Gastrocnemius medialis (tissue), 4 donors: ENCODE measurements at regions not wholly inside any gene's neighbourhood (a gene's known extent, or its start where the extent isn't known, plus 50 kb on each side); places are given as distances from the start of the nearest gene placed in this dataset.
"Not testable (repeated sequence)": the region's sequence is repeated elsewhere in the genome, so short reads cannot be mapped to it uniquely, and the experiment has no call there.

Experiments used
- ATAC-seq, 2 donors: fragments of 150-250 bp; one replicate each; pipeline ENCODE4 v1.9.1; 2016
- DNase-seq, 2 donors: peaks; one replicate each; pipeline ENCODE4 v3.0.0-alpha.2; 2019
- H3K27ac ChIP-seq, 4 donors: fragments of 200-600 bp; sonication (generic); 1 replicate in 1 of 4; 2 replicates in 3 of 4; pipeline ENCODE4 v1.5.1; 2016 to 2018; ENCODE audit warnings: mild to moderate bottlenecking in 2 of 4, moderate library complexity in 1 of 4
- H3K27me3 ChIP-seq, 3 donors: fragments of 200-600 bp; sonication (generic) in 2 of 3; 1 replicate in 1 of 3; 2 replicates in 2 of 3; pipeline versions ENCODE4 v1.5.1 to v1.6.0; 2016 to 2019; ENCODE audit warnings: mild to moderate bottlenecking in 1 of 3, moderate library complexity in 1 of 3
- H3K36me3 ChIP-seq, 2 donors: fragments of 200-600 bp; sonication (generic) in 1 of 2; one replicate each; pipeline ENCODE4 v1.5.1; 2017 to 2018
- H3K4me1 ChIP-seq, 2 donors: fragments of 200-600 bp; sonication (generic) in 1 of 2; one replicate each; pipeline ENCODE4 v1.5.1; 2016 to 2017; ENCODE audit warnings: mild to moderate bottlenecking in 2 of 2
- H3K4me3 ChIP-seq, 4 donors: fragments of 200-600 bp; sonication (generic) in 3 of 4; 1 replicate in 1 of 4; 2 replicates in 3 of 4; pipeline ENCODE4 v1.5.1; 2016 to 2019; ENCODE audit warnings: mild to moderate bottlenecking in 2 of 4
- H3K9me3 ChIP-seq, 3 donors: fragments of 200-600 bp; sonication (generic) in 2 of 3; 1 replicate in 1 of 3; 2 replicates in 2 of 3; pipeline ENCODE4 v1.5.1; 2016 to 2019
- POLR2A ChIP-seq, 2 donors: fragments of 450-650 bp; IDR thresholded peaks; one replicate each; pipeline ENCODE4 v1.6.1; 2017; ENCODE audit warnings: antibody characterized with exemption in 2 of 2, mild to moderate bottlenecking in 2 of 2, moderate library complexity in 2 of 2
- in situ Hi-C, 4 donors: fragments of 200-750 bp; cut with MboI; loops; one replicate each; pipeline versions ENCODE4 v1.15.0 to v1.8.0; 2017; ENCODE audit warnings: low sequenced_read_pairs in 4 of 4
- intact Hi-C: fragments of 100-400 bp; cut with DNase I; formaldehyde crosslinking; loops from one replicate; pipeline ENCODE4 v1.15.1; 2023; ENCODE audit warnings: low total_unique reads
- TF ChIP-seq, protein P1 (sequence below), 5 experiments: fragments of 450-650 bp in 3 of 5; fragments of 200-600 bp in 2 of 5; sonication (generic) in 2 of 5; IDR thresholded peaks in 4 of 5; conservative IDR thresholded peaks in 1 of 5; 1 replicate in 4 of 5; 2 replicates in 1 of 5; pipeline ENCODE4 v1.5.1; 2016 to 2019; ENCODE audit warnings: antibody characterized with exemption in 5 of 5, mild to moderate bottlenecking in 3 of 5, moderate library complexity in 3 of 5

DNA sequence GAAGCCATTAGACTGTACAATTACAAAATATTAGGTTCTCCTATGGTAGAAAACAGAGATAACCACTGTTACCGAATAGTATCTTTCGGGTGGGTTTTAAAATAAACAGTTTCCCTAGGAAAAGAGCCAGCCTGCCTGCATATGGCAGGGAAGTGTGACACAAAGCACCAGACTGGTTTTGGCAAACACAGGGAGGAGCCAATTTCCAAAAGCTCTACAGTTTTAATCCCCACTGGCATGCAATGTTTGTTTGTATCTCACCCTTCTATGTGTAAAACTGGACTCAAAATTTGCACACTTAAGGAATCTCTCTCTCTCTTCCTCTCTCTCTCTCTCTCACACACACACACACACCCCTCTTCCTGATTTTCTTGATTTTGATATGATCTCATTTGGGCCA is 261.7 kb downstream of the ETV1 start:
- H3K4me1 ChIP-seq: no peaks in the 10 kb centered on the region
- no peak overlapping the region for H3K27ac ChIP-seq
- no peak overlapping the region for H3K4me3 ChIP-seq
- H3K36me3 ChIP-seq: no peaks in the 10 kb centered on the region
- in situ Hi-C loops: loop anchor here in 1 of 4 donors (25.0 kb wide), 1 partner anchor 440 kb away; no protein-coding TSS in a partner anchor
- ATAC-seq (no peak), DNase-seq (no peak)
- H3K9me3 ChIP-seq: no peaks in the 10 kb centered on the region
- TF ChIP-seq, protein P1, sequence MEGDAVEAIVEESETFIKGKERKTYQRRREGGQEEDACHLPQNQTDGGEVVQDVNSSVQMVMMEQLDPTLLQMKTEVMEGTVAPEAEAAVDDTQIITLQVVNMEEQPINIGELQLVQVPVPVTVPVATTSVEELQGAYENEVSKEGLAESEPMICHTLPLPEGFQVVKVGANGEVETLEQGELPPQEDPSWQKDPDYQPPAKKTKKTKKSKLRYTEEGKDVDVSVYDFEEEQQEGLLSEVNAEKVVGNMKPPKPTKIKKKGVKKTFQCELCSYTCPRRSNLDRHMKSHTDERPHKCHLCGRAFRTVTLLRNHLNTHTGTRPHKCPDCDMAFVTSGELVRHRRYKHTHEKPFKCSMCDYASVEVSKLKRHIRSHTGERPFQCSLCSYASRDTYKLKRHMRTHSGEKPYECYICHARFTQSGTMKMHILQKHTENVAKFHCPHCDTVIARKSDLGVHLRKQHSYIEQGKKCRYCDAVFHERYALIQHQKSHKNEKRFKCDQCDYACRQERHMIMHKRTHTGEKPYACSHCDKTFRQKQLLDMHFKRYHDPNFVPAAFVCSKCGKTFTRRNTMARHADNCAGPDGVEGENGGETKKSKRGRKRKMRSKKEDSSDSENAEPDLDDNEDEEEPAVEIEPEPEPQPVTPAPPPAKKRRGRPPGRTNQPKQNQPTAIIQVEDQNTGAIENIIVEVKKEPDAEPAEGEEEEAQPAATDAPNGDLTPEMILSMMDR (IDR thresholded peaks at IDR 0.05 in 4 of 5, conservative IDR thresholded peaks at IDR 0.05 in 1 of 5): no peak
- no peak for TF ChIP-seq POLR2A (IDR thresholded peaks at IDR 0.05)
- intact Hi-C loops: no loop called here
- no peaks in the 10 kb centered on the region for H3K27me3 ChIP-seq

- DNase-seq, H3K9me3 ChIP-seq, H3K4me3 ChIP-seq, H3K4me1 ChIP-seq, intact Hi-C loops, H3K27ac ChIP-seq, H3K27me3 ChIP-seq, ATAC-seq, H3K36me3 ChIP-seq: not testable (repeated sequence)
- in situ Hi-C loops: loop anchor here in 1 of 4 donors (25.0 kb wide), 1 partner anchor 441 kb away; no protein-coding TSS in a partner anchor
These were observed 261.0 kb downstream of the ETV1 start for GRCh38 chr7:13728430-13728829.

- ATAC-seq: no peak
- TF ChIP-seq POLR2A (IDR thresholded peaks at IDR 0.05): no peak
- TF ChIP-seq, protein P1 (IDR thresholded peaks at IDR 0.05 in 4 of 5, conservative IDR thresholded peaks at IDR 0.05 in 1 of 5): no peak
- intact Hi-C loops (no loop called here), in situ Hi-C loops (loop anchor here in 1 of 4 donors (25.0 kb wide), 1 partner anchor 444 kb away; no protein-coding TSS in a partner anchor)
- H3K9me3 ChIP-seq: no peaks in the 10 kb centered on the region
- H3K27ac ChIP-seq: no peak overlapping the region
- H3K4me1 ChIP-seq: no peaks in the 10 kb centered on the region
- DNase-seq: no peak
- H3K27me3 ChIP-seq: no peaks in the 10 kb centered on the region
- no peaks in the 10 kb centered on the region for H3K36me3 ChIP-seq
- no peak overlapping the region for H3K4me3 ChIP-seq
These were observed 257.8 kb downstream of the ETV1 start for GRCh38 chr7:13731643-13732042.

DNA sequence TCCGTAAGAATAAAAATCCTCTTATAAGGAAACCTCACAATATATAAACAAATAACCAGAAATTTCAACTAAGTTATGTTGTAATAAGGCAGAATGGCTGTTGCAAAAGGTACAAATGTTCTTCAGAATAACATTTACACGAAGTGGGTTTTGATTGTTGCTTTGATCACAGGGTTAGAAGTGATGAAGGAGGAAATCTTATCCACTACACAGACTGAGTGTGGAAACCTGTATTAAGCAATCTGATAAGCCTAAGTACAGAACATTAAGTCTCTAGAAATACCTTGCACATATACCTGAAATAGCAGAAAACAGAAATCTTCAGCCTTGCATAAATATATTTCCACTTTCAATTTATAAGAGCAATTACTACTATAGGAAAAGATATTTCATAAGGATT is 251.9 kb downstream of the ETV1 start:
- Histone ChIP-seq H3K9me3 (no peaks in the 10 kb centered on the region), H3K36me3 (no peaks in the 10 kb centered on the region), H3K4me1 (peaks cover 5 to 6% of the 10 kb centered on the region in 2 donors), H3K27ac (no peak overlapping the region), H3K27me3 (no peaks in the 10 kb centered on the region), H3K4me3 (no peak overlapping the region)
- TF ChIP-seq, protein P1 (IDR thresholded peaks at IDR 0.05 in 4 of 5, conservative IDR thresholded peaks at IDR 0.05 in 1 of 5): no peak
- TF ChIP-seq POLR2A (IDR thresholded peaks at IDR 0.05): no peak
- no peak for ATAC-seq
- intact Hi-C loops: no loop called here
- no peak for DNase-seq
- in situ Hi-C loops: loop anchor here in 1 of 4 donors (25.0 kb wide), 1 partner anchor 450 kb away; no protein-coding TSS in a partner anchor

DNA sequence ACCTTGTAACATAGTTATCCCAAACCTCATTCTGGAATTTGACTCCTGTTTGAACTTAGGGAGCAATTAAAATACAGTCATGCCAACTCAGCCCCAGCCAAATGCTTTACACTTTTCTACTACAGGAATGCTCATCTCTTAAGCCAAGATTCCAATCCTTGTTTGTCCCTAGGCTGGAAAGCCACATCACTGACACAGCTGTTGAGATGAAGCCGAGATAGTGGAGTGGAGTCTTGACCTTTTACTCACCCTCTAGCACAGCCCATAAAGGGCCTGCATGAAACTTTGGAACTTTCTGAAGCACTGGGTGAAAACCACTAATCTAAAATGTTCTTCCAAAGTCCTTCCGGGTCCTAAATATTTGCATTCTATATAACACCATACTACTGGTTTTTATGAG is 247.3 kb downstream of the ETV1 start:
- H3K36me3 ChIP-seq: no peaks in the 10 kb centered on the region
- H3K9me3 ChIP-seq: no peaks in the 10 kb centered on the region
- no peak overlapping the region for H3K27ac ChIP-seq
- no peak for TF ChIP-seq POLR2A (IDR thresholded peaks at IDR 0.05)
- TF ChIP-seq, protein P1 (IDR thresholded peaks at IDR 0.05 in 4 of 5, conservative IDR thresholded peaks at IDR 0.05 in 1 of 5): no peak
- no peak for DNase-seq
- ATAC-seq: no peak
- intact Hi-C loops (loop anchor here (2.0 kb wide), 2 partner anchors 217 to 461 kb away; no protein-coding TSS in a partner anchor), in situ Hi-C loops (loop anchor here in 2 of 4 donors (10.0 to 25.0 kb wide), 2 partner anchors 455 to 457 kb away; no protein-coding TSS in a partner anchor)
- H3K4me1 ChIP-seq: peaks cover 7 to 10% of the 10 kb centered on the region in 2 donors
- no peaks in the 10 kb centered on the region for H3K27me3 ChIP-seq
- no peak overlapping the region for H3K4me3 ChIP-seq
